Transverse colon (tissue), 4 donors: ENCODE measurements at regions not wholly inside any gene's neighbourhood (a gene's known extent, or its start where the extent isn't known, plus 50 kb on each side); places are given as distances from the start of the nearest gene placed in this dataset.

Source experiments
- POLR2A ChIP-seq: fragments of 450-650 bp; IDR thresholded peaks from one replicate; pipeline ENCODE4 v1.6.1; 2016; ENCODE audit warnings: antibody characterized with exemption, mild to moderate bottlenecking, moderate library complexity
- POLR2AphosphoS5 ChIP-seq, 3 donors: sonication (generic); formaldehyde crosslinking; IDR thresholded peaks; one replicate each; pipeline ENCODE4 v1.6.1; 2016; ENCODE audit warnings: antibody characterized with exemption in 3 of 3
- TF ChIP-seq, protein P1 (sequence below), 5 experiments: fragments of 200-600 bp in 3 of 5; fragments of 450-650 bp in 2 of 5; sonication (generic) in 3 of 5; IDR thresholded peaks; 1 replicate in 2 of 5; 2 replicates in 3 of 5; pipeline ENCODE4 v1.5.1; 2016 to 2017; ENCODE audit warnings: antibody characterized with exemption in 5 of 5, inconsistent platforms in 3 of 5, mild to moderate bottlenecking in 2 of 5, moderate library complexity in 1 of 5

DNA sequence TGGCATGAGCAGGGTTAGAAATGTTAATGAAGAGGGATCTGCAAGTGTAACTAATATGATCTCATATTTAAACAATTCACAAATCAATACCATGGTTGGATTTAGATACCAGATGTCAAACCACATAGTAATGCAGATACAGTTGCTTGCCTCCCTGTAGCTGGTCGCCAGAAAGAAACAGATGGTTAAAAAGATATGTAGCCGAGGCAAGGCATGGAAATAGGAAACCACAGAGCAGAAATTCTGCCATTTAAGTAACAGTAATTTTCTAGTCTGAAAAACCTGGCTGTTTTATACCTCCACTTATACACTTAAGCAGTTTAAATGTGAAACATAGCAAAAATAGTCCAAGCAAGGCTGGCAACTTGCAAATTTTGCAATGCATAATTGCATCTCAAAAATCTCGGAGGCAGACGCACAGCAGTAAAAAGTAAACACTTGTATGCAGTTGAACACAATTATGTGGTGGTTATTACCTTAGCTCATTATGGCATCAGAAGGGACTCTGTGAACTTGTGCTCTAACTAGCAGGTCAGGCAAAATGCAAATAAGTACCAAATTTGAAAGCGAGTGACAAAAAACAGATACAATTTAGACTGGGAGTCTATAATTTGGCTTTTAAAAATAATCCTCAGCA is 126.8 kb downstream of the NAA11 start:
- TF ChIP-seq, protein P1, sequence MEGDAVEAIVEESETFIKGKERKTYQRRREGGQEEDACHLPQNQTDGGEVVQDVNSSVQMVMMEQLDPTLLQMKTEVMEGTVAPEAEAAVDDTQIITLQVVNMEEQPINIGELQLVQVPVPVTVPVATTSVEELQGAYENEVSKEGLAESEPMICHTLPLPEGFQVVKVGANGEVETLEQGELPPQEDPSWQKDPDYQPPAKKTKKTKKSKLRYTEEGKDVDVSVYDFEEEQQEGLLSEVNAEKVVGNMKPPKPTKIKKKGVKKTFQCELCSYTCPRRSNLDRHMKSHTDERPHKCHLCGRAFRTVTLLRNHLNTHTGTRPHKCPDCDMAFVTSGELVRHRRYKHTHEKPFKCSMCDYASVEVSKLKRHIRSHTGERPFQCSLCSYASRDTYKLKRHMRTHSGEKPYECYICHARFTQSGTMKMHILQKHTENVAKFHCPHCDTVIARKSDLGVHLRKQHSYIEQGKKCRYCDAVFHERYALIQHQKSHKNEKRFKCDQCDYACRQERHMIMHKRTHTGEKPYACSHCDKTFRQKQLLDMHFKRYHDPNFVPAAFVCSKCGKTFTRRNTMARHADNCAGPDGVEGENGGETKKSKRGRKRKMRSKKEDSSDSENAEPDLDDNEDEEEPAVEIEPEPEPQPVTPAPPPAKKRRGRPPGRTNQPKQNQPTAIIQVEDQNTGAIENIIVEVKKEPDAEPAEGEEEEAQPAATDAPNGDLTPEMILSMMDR (IDR thresholded peaks at IDR 0.05) = no peak
- no peak for TF ChIP-seq POLR2AphosphoS5 (IDR thresholded peaks at IDR 0.05)
- no peak for TF ChIP-seq POLR2A
